ENCODE measurements at regions not wholly inside any gene's neighbourhood (a gene's known extent, or its start where the extent isn't known, plus 50 kb on each side); places are given as distances from the start of the nearest gene placed in this dataset.

DNA sequence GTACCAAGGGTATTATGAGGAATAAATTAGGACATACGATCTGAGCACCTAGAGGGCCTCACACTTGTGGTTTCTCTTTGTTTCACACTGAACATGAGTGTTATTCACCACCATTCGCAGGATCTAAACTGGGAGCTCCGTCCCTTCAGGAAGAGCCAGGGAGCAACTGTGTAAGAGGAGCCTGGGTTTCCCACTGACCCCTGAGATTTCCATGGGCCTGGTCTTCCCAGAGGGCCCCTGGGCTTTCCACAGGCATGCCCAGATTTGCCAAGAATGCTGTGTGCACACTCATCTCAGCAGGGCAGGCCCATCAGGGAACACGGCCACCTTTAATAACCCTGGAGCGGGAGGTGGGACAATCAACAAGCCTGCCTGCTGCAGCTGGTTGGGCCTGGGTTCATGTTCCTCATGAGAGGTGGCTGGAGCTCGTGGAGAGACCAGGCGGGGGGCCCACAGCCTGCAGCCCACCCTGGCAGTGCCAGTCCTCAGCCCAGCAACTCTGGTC is 416.8 kb upstream of the MYT1L start:
- no peaks in the 10 kb centered on the region for H3K36me3 ChIP-seq (ENCODE audit: control insufficient read depth, insufficient read depth, low read length)
- no peak overlapping the region for H2BK120ac ChIP-seq (ENCODE audit: low read depth, low read length)
- no peak overlapping the region for H3K23ac ChIP-seq (ENCODE audit: low read depth, low read length)
- H4K91ac ChIP-seq (ENCODE audit: insufficient read depth, low read depth, low read length): no peak overlapping the region
- H3K4ac ChIP-seq (ENCODE audit: low read depth, low read length): no peak overlapping the region
- H3K9ac ChIP-seq (ENCODE audit: low read depth, low read length): no peak overlapping the region
- ChIA-PET POLR2A (ENCODE audit: unreplicated experiment) (no interaction called here), CTCF (no interaction called here)
- no peak overlapping the region for H2BK20ac ChIP-seq (ENCODE audit: low read depth, low read length)
- no peak overlapping the region for H3K27ac ChIP-seq (ENCODE audit: insufficient read depth, low read length)
- no peak for DNase-seq
- H2AK9ac ChIP-seq (replicated peaks; ENCODE audit: low read depth, low read length, poor library complexity): no peak overlapping the region
- H4K5ac ChIP-seq (ENCODE audit: low read depth, low read length): no peak overlapping the region
- WGBS, 2 experiments (ENCODE audit: extremely low coverage in 2 of 2, insufficient read length in 1 of 2): 50% methylated on average over 2 of the region's 7 CpGs; no CpG with 5 or more reads in 1 of the 2 experiments
- no peaks in the 10 kb centered on the region for H3K4me1 ChIP-seq (ENCODE audit: control insufficient read depth, insufficient read depth, low read length)
- ATAC-seq (ENCODE audit: low read depth): no peak
- no peak overlapping the region for H3K14ac ChIP-seq (replicated peaks; ENCODE audit: low read depth, low read length)
- no peaks in the 10 kb centered on the region for H4K20me1 ChIP-seq (ENCODE audit: insufficient read depth, low read length)
- intact Hi-C loops (cut with micrococcal nuclease) (no loop called here), in situ Hi-C loops (cut with MboI; ENCODE audit: low sequenced_read_pairs) (no loop called here), dilution Hi-C loops (cut with HindIII; ENCODE audit: low sequenced_read_pairs, unreplicated experiment) (no loop called here)
- no peak overlapping the region for H2BK15ac ChIP-seq (ENCODE audit: low read depth, low read length)
- H2BK5ac ChIP-seq (ENCODE audit: low read depth, low read length, poor library complexity, severe bottlenecking): no peak overlapping the region
- no peaks in the 10 kb centered on the region for H3K9me1 ChIP-seq (ENCODE audit: insufficient read depth, low read length)
- no peak overlapping the region for H3K4me3 ChIP-seq (ENCODE audit: insufficient read depth, low read depth, low read length)
- no TSS peak for BruUV-seq (replicated peaks)
- no peak overlapping the region for H2AK5ac ChIP-seq (ENCODE audit: low read depth, low read length)
- no peak overlapping the region for H2AFZ ChIP-seq (replicated peaks; ENCODE audit: low read length, poor library complexity)
- no peak overlapping the region for H3K18ac ChIP-seq (ENCODE audit: low read depth, low read length)
- no peak overlapping the region for H4K8ac ChIP-seq (ENCODE audit: low read depth in 2 of 2, low read length in 2 of 2)
- no peak overlapping the region for H3K4me2 ChIP-seq (ENCODE audit: low read depth, low read length)
- TF ChIP-seq SMC3 (IDR thresholded peaks at IDR 0.05; ENCODE audit: low read depth, low read length): no peak
- no peak for TF ChIP-seq CHD1 (IDR thresholded peaks at IDR 0.05; ENCODE audit: low read depth, low read length)
- TF ChIP-seq POLR2A (IDR thresholded peaks at IDR 0.05; ENCODE audit: low read depth, low read length): no peak
- no peak for TF ChIP-seq RAD21 (IDR thresholded peaks at IDR 0.05; ENCODE audit: low read length)
- no peak for TF ChIP-seq BHLHE40 (IDR thresholded peaks at IDR 0.05; ENCODE audit: low read depth, low read length)
- no peak for TF ChIP-seq CEBPB (IDR thresholded peaks at IDR 0.05; ENCODE audit: low read depth, low read length)
- no peak for TF ChIP-seq RCOR1 (IDR thresholded peaks at IDR 0.05; ENCODE audit: insufficient replicate concordance, low read length)
- TF ChIP-seq, protein P1, sequence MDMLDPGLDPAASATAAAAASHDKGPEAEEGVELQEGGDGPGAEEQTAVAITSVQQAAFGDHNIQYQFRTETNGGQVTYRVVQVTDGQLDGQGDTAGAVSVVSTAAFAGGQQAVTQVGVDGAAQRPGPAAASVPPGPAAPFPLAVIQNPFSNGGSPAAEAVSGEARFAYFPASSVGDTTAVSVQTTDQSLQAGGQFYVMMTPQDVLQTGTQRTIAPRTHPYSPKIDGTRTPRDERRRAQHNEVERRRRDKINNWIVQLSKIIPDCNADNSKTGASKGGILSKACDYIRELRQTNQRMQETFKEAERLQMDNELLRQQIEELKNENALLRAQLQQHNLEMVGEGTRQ (IDR thresholded peaks at IDR 0.05; ENCODE audit: low read depth, low read length): no peak
- no peak for TF ChIP-seq MAFK (IDR thresholded peaks at IDR 0.05; ENCODE audit: low read depth, low read length)
- TF ChIP-seq NFE2L2 (IDR thresholded peaks at IDR 0.05; ENCODE audit: low read depth, low read length): no peak
- TF ChIP-seq MXI1 (IDR thresholded peaks at IDR 0.05; ENCODE audit: borderline replicate concordance, low read depth, low read length): no peak
- H3K79me1 ChIP-seq (ENCODE audit: low read depth in 1 of 2, low read length in 2 of 2): no peaks in the 10 kb centered on the region
- no peak overlapping the region for H3K56ac ChIP-seq (ENCODE audit: extremely low read depth, insufficient read depth, low read length)
- no peaks in the 10 kb centered on the region for H3K27me3 ChIP-seq (ENCODE audit: control insufficient read depth, insufficient read depth, low read length)
- peaks cover 49% of the 10 kb centered on the region for H3K9me3 ChIP-seq (ENCODE audit: control insufficient read depth, insufficient read depth, low read length)
